AG09309 (cell line): ENCODE measurements at regions not wholly inside any gene's neighbourhood (a gene's known extent, or its start where the extent isn't known, plus 50 kb on each side); places are given as distances from the start of the nearest gene placed in this dataset.

Source experiments
- DNase-seq: peaks from one replicate; pipeline ENCODE4 v3.0.0-alpha.2; 2010; ENCODE audit warnings: low read depth
- H3K4me3 ChIP-seq: 2 replicates; pipeline ENCODE4 v1.5.1; 2011; ENCODE audit warnings: mild to moderate bottlenecking, low read depth, low read length, moderate library complexity; ENCODE audit not compliant: control insufficient read depth
- CTCF ChIP-seq: IDR thresholded peaks from 2 replicates; pipeline ENCODE4 v1.5.1; 2011; ENCODE audit warnings: mild to moderate bottlenecking, low read depth, low read length, inconsistent platforms; ENCODE audit not compliant: insufficient read depth, control insufficient read depth; ENCODE audit errors: missing control alignments

GRCh38 chr1:65090406-65090805, 57.6 kb upstream of the AK4 start:
- TF ChIP-seq CTCF = no peak
- no peak for DNase-seq
- no peak overlapping the region for H3K4me3 ChIP-seq

GRCh38 chr1:65092691-65093090, 55.3 kb upstream of the AK4 start:
- no peak for DNase-seq
- TF ChIP-seq CTCF = no peak
- no peak overlapping the region for H3K4me3 ChIP-seq

GRCh38 chr1:65097076-65097475, 50.9 kb upstream of the AK4 start:
- TF ChIP-seq CTCF = no peak
- no peak for DNase-seq
- H3K4me3 ChIP-seq = no peak overlapping the region
